HL-60 (cell line): ENCODE measurements at regions not wholly inside any gene's neighbourhood (a gene's known extent, or its start where the extent isn't known, plus 50 kb on each side); places are given as distances from the start of the nearest gene placed in this dataset.

Experiments
- GABPA ChIP-seq: IDR thresholded peaks from 2 replicates; pipeline ENCODE4 v1.6.1; 2012; ENCODE audit warnings: low read depth
- SPI1 ChIP-seq: IDR thresholded peaks from 2 replicates; pipeline ENCODE4 v1.6.1; 2012; ENCODE audit warnings: low read depth, mild to moderate bottlenecking, borderline replicate concordance
- TF ChIP-seq, protein P1 (sequence below): IDR thresholded peaks from one replicate; pipeline ENCODE4 v1.5.1; 2011; ENCODE audit warnings: low read length, control low read depth, inconsistent platforms; ENCODE audit not compliant: insufficient read depth
- TF ChIP-seq, protein P2 (sequence below): IDR thresholded peaks from 2 replicates; pipeline ENCODE4 v1.6.1; 2012; ENCODE audit warnings: low read depth; ENCODE audit not compliant: insufficient replicate concordance

DNA sequence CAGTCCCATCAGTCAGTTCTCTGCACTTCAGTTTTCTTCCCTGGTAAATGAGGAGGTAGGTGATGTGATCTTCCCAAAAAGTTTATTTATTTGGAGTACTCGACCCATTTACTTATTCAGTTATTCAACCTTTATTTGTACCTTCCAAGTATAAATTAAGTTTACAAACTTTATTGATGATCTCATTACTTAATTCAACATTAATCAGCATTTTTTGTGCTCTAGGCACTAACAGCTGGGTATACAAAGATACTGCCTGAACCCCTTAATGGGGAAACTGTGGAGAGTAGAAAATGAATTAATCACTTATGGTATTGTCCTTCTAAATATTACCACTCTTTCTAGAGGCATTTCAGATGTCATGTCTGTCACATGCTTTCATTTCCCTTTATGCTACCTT, 293.3 kb downstream of the DLEU7 start:
- TF ChIP-seq, protein P1, sequence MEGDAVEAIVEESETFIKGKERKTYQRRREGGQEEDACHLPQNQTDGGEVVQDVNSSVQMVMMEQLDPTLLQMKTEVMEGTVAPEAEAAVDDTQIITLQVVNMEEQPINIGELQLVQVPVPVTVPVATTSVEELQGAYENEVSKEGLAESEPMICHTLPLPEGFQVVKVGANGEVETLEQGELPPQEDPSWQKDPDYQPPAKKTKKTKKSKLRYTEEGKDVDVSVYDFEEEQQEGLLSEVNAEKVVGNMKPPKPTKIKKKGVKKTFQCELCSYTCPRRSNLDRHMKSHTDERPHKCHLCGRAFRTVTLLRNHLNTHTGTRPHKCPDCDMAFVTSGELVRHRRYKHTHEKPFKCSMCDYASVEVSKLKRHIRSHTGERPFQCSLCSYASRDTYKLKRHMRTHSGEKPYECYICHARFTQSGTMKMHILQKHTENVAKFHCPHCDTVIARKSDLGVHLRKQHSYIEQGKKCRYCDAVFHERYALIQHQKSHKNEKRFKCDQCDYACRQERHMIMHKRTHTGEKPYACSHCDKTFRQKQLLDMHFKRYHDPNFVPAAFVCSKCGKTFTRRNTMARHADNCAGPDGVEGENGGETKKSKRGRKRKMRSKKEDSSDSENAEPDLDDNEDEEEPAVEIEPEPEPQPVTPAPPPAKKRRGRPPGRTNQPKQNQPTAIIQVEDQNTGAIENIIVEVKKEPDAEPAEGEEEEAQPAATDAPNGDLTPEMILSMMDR, result no peak
- TF ChIP-seq SPI1 (no peak), GABPA (no peak)
- TF ChIP-seq, protein P2, sequence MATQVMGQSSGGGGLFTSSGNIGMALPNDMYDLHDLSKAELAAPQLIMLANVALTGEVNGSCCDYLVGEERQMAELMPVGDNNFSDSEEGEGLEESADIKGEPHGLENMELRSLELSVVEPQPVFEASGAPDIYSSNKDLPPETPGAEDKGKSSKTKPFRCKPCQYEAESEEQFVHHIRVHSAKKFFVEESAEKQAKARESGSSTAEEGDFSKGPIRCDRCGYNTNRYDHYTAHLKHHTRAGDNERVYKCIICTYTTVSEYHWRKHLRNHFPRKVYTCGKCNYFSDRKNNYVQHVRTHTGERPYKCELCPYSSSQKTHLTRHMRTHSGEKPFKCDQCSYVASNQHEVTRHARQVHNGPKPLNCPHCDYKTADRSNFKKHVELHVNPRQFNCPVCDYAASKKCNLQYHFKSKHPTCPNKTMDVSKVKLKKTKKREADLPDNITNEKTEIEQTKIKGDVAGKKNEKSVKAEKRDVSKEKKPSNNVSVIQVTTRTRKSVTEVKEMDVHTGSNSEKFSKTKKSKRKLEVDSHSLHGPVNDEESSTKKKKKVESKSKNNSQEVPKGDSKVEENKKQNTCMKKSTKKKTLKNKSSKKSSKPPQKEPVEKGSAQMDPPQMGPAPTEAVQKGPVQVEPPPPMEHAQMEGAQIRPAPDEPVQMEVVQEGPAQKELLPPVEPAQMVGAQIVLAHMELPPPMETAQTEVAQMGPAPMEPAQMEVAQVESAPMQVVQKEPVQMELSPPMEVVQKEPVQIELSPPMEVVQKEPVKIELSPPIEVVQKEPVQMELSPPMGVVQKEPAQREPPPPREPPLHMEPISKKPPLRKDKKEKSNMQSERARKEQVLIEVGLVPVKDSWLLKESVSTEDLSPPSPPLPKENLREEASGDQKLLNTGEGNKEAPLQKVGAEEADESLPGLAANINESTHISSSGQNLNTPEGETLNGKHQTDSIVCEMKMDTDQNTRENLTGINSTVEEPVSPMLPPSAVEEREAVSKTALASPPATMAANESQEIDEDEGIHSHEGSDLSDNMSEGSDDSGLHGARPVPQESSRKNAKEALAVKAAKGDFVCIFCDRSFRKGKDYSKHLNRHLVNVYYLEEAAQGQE, result no peak
